ENCODE measurements at regions not wholly inside any gene's neighbourhood (a gene's known extent, or its start where the extent isn't known, plus 50 kb on each side); places are given as distances from the start of the nearest gene placed in this dataset.

- TF ChIP-seq CTCF (IDR thresholded peaks at IDR 0.05; ENCODE audit: low read depth, low read length), result no peak
- no peak overlapping the region for H3K4me3 ChIP-seq (ENCODE audit: low read depth, low read length)
These were observed 625.6 kb upstream of the FAM241A start for GRCh38 chr4:111519683-111520082.

- no peak for TF ChIP-seq CTCF (IDR thresholded peaks at IDR 0.05; ENCODE audit: low read depth, low read length)
- H3K4me3 ChIP-seq (ENCODE audit: low read depth, low read length), result no peak overlapping the region
These were observed 614.8 kb upstream of the FAM241A start for GRCh38 chr4:111530446-111530845.

- TF ChIP-seq CTCF (IDR thresholded peaks at IDR 0.05; ENCODE audit: low read depth, low read length), result no peak
- no peak overlapping the region for H3K4me3 ChIP-seq (ENCODE audit: low read depth, low read length)
These were observed 609.5 kb upstream of the FAM241A start for GRCh38 chr4:111535792-111536191.

GRCh38 chr4:111537165-111537564 is 608.1 kb upstream of the FAM241A start:
- no peak overlapping the region for H3K4me3 ChIP-seq (ENCODE audit: low read depth, low read length)
- no peak for TF ChIP-seq CTCF (IDR thresholded peaks at IDR 0.05; ENCODE audit: low read depth, low read length)

GRCh38 chr4:111537871-111538270 is 607.4 kb upstream of the FAM241A start:
- no peak overlapping the region for H3K4me3 ChIP-seq (ENCODE audit: low read depth, low read length)
- TF ChIP-seq CTCF (IDR thresholded peaks at IDR 0.05; ENCODE audit: low read depth, low read length), result no peak

GRCh38 chr4:111540671-111541070 is 604.6 kb upstream of the FAM241A start:
- no peak overlapping the region for H3K4me3 ChIP-seq (ENCODE audit: low read depth, low read length)
- TF ChIP-seq CTCF (IDR thresholded peaks at IDR 0.05; ENCODE audit: low read depth, low read length), result no peak

GRCh38 chr4:111542056-111542455 is 603.2 kb upstream of the FAM241A start:
- no peak for TF ChIP-seq CTCF (IDR thresholded peaks at IDR 0.05; ENCODE audit: low read depth, low read length)
- no peak overlapping the region for H3K4me3 ChIP-seq (ENCODE audit: low read depth, low read length)
